DND-41 (cell line): ENCODE measurements at regions not wholly inside any gene's neighbourhood (a gene's known extent, or its start where the extent isn't known, plus 50 kb on each side); places are given as distances from the start of the nearest gene placed in this dataset.

Source experiments
- ATAC-seq: fragments of 200-7000 bp; cut with Tn5 transposase; 3 replicates; pipeline ENCODE4 v1.9.1; 2021; ENCODE audit warnings: low read depth; ENCODE audit not compliant: insufficient read depth
- DNase-seq: peaks from one replicate; pipeline ENCODE4 v3.0.0-alpha.2; 2020
- H2AFZ ChIP-seq: 2 replicates; pipeline ENCODE4 v1.6.0; 2012; ENCODE audit warnings: low read depth, low read length
- H3K27ac ChIP-seq: 2 replicates; pipeline ENCODE4 v1.5.1; 2012; ENCODE audit warnings: low read length, inconsistent platforms
- H3K27me3 ChIP-seq: fragments of 200-600 bp; sonication (generic); 2 replicates; pipeline ENCODE4 v1.6.0; 2012; ENCODE audit warnings: low read length, mild to moderate bottlenecking, inconsistent platforms; ENCODE audit not compliant: insufficient read depth, poor library complexity
- H3K36me3 ChIP-seq: 2 replicates; pipeline ENCODE4 v1.5.1; 2012; ENCODE audit warnings: low read length, inconsistent platforms; ENCODE audit not compliant: insufficient read depth
- H3K4me1 ChIP-seq: 2 replicates; pipeline ENCODE4 v1.5.1; 2012; ENCODE audit warnings: mild to moderate bottlenecking, low read length; ENCODE audit not compliant: insufficient read depth
- H3K4me2 ChIP-seq: 2 replicates; pipeline ENCODE4 v1.6.0; 2012; ENCODE audit warnings: mild to moderate bottlenecking, moderate library complexity, low read length, inconsistent platforms; ENCODE audit not compliant: insufficient read depth
- H3K4me3 ChIP-seq, 2 experiments: fragments of 200-600 bp in 1 of 2; shearing (Covaris generic) in 1 of 2; 2 replicates each; pipeline ENCODE4 v1.5.1; 2012 to 2016; ENCODE audit warnings: inconsistent platforms in 2 of 2, low read length in 2 of 2, mild to moderate bottlenecking in 2 of 2, low read depth in 1 of 2, moderate library complexity in 1 of 2
- H3K79me2 ChIP-seq: 2 replicates; pipeline ENCODE4 v1.6.0; 2012; ENCODE audit warnings: low read length, inconsistent platforms; ENCODE audit not compliant: insufficient read depth
- H3K9ac ChIP-seq: 2 replicates; pipeline ENCODE4 v1.6.0; 2012; ENCODE audit warnings: low read depth, mild to moderate bottlenecking, inconsistent platforms, low read length, moderate library complexity
- H3K9me3 ChIP-seq: 2 replicates; pipeline ENCODE4 v1.5.1; 2012; ENCODE audit warnings: low read length, moderate library complexity, mild to moderate bottlenecking, inconsistent platforms; ENCODE audit not compliant: insufficient read depth, severe bottlenecking
- H4K20me1 ChIP-seq: 2 replicates; pipeline ENCODE4 v1.6.0; 2012; ENCODE audit warnings: low read length; ENCODE audit not compliant: insufficient read depth
- CTCF ChIP-seq: IDR thresholded peaks from 2 replicates; pipeline ENCODE4 v1.5.1; 2012; ENCODE audit warnings: borderline replicate concordance, low read length, moderate library complexity, mild to moderate bottlenecking; ENCODE audit not compliant: poor library complexity, severe bottlenecking; ENCODE audit errors: extremely low read depth
- EZH2 ChIP-seq: IDR thresholded peaks from 3 replicates; pipeline ENCODE4 v1.6.1; 2012; ENCODE audit warnings: borderline replicate concordance, low read depth, mild to moderate bottlenecking, moderate library complexity, low read length, inconsistent platforms; ENCODE audit not compliant: severe bottlenecking

- Histone ChIP-seq H3K27me3 (no peaks in the 10 kb centered on the region), H4K20me1 (no peaks in the 10 kb centered on the region), H3K36me3 (no peaks in the 10 kb centered on the region), H3K79me2 (no peaks in the 10 kb centered on the region), H3K4me3 (no peak overlapping the region), H3K4me2 (no peak overlapping the region), H3K4me1 (no peaks in the 10 kb centered on the region), H2AFZ (no peak overlapping the region), H3K27ac (no peak overlapping the region), H3K9me3 (no peaks in the 10 kb centered on the region), H3K9ac (no peak overlapping the region)
- TF ChIP-seq EZH2: no peak
- no peak for TF ChIP-seq CTCF
- ATAC-seq: no peak
- no peak for DNase-seq
Measured at GRCh38 chr4:104418286-104418685, 76.4 kb downstream of the CXXC4 start.

- no peak overlapping the region for H3K9ac ChIP-seq
- H3K9me3 ChIP-seq: no peaks in the 10 kb centered on the region
- no peak overlapping the region for H2AFZ ChIP-seq
- no peak for ATAC-seq
- no peak overlapping the region for H3K4me2 ChIP-seq
- H3K79me2 ChIP-seq: no peaks in the 10 kb centered on the region
- no peak overlapping the region for H3K27ac ChIP-seq
- no peaks in the 10 kb centered on the region for H3K36me3 ChIP-seq
- H4K20me1 ChIP-seq: no peaks in the 10 kb centered on the region
- no peaks in the 10 kb centered on the region for H3K27me3 ChIP-seq
- TF ChIP-seq EZH2: no peak
- no peaks in the 10 kb centered on the region for H3K4me1 ChIP-seq
- no peak for DNase-seq
- no peak overlapping the region for H3K4me3 ChIP-seq
Measured at GRCh38 chr4:104417357-104417882, 77.3 kb downstream of the CXXC4 start.

- no peaks in the 10 kb centered on the region for H3K27me3 ChIP-seq
- DNase-seq: no peak
- H3K4me3 ChIP-seq: no peak overlapping the region
- no peaks in the 10 kb centered on the region for H3K9me3 ChIP-seq
- H2AFZ ChIP-seq: no peak overlapping the region
- H4K20me1 ChIP-seq: no peaks in the 10 kb centered on the region
- TF ChIP-seq EZH2: no peak
- TF ChIP-seq CTCF: no peak
- no peaks in the 10 kb centered on the region for H3K4me1 ChIP-seq
- ATAC-seq: no peak
- no peak overlapping the region for H3K27ac ChIP-seq
- no peak overlapping the region for H3K4me2 ChIP-seq
- H3K36me3 ChIP-seq: no peaks in the 10 kb centered on the region
- H3K9ac ChIP-seq: no peak overlapping the region
- no peaks in the 10 kb centered on the region for H3K79me2 ChIP-seq
Measured at GRCh38 chr4:104416725-104417356, 77.9 kb downstream of the CXXC4 start.

- Histone ChIP-seq H3K4me2 (no peak overlapping the region), H3K4me1 (no peaks in the 10 kb centered on the region), H4K20me1 (no peaks in the 10 kb centered on the region), H3K27me3 (no peaks in the 10 kb centered on the region), H3K4me3 (no peak overlapping the region), H3K79me2 (no peaks in the 10 kb centered on the region), H3K9ac (no peak overlapping the region), H3K36me3 (no peaks in the 10 kb centered on the region), H2AFZ (no peak overlapping the region), H3K9me3 (no peaks in the 10 kb centered on the region), H3K27ac (no peak overlapping the region)
- no peak for TF ChIP-seq EZH2
- ATAC-seq: no peak
- DNase-seq: no peak
Measured at GRCh38 chr4:104413487-104413886, 81.2 kb downstream of the CXXC4 start.
